Limb (tissue), 2 donors: ENCODE measurements at regions not wholly inside any gene's neighbourhood (a gene's known extent, or its start where the extent isn't known, plus 50 kb on each side); places are given as distances from the start of the nearest gene placed in this dataset.
"Not testable (repeated sequence)": the region's sequence is repeated elsewhere in the genome, so short reads cannot be mapped to it uniquely, and the experiment has no call there.

Experiments used
- DNase-seq, 2 donors: peaks; one replicate each; pipeline ENCODE4 v3.0.0-alpha.2; 2016; ENCODE audit errors: extremely low spot score in 2 of 2

- no peak for DNase-seq
Observed at GRCh38 chr14:61602003-61602732, 93.1 kb upstream of the HIF1A start.

- DNase-seq: no peak
Observed at GRCh38 chr14:61602733-61603077, 92.6 kb upstream of the HIF1A start.

GRCh38 chr14:61603736-61604135, 91.6 kb upstream of the HIF1A start:
- DNase-seq: no peak

- DNase-seq: peak; percentile 62 to 66
Observed at GRCh38 chr14:61607570-61608244, 87.6 kb upstream of the HIF1A start.

- DNase-seq: peak in 1 of 2 donors; percentile 48
Observed at GRCh38 chr14:61608245-61609165, 86.8 kb upstream of the HIF1A start.

- no peak for DNase-seq
Observed at GRCh38 chr14:61609191-61609843, 86.0 kb upstream of the HIF1A start.

- no peak for DNase-seq
Observed at GRCh38 chr14:61609884-61610283, 85.4 kb upstream of the HIF1A start.

- DNase-seq: no peak
Observed at GRCh38 chr14:61610900-61611299, 84.4 kb upstream of the HIF1A start.

- DNase-seq: no peak
Observed at GRCh38 chr14:61611880-61612630, 83.3 kb upstream of the HIF1A start.

GRCh38 chr14:61613006-61613405, 82.3 kb upstream of the HIF1A start:
- not testable (repeated sequence) for DNase-seq

GRCh38 chr14:61614693-61615092, 80.6 kb upstream of the HIF1A start:
- DNase-seq: no peak

- no peak for DNase-seq
Observed at GRCh38 chr14:61615743-61616523, 79.4 kb upstream of the HIF1A start.

GRCh38 chr14:61616524-61617185, 78.7 kb upstream of the HIF1A start:
- no peak for DNase-seq

GRCh38 chr14:61618448-61618847, 76.9 kb upstream of the HIF1A start:
- no peak for DNase-seq

- DNase-seq: no peak
Observed at GRCh38 chr14:61619494-61619893, 75.8 kb upstream of the HIF1A start.

GRCh38 chr14:61620130-61620946, 75.0 kb upstream of the HIF1A start:
- DNase-seq: peak in 1 of 2 donors; percentile 62

- DNase-seq: no peak
Observed at GRCh38 chr14:61621444-61621843, 73.9 kb upstream of the HIF1A start.

GRCh38 chr14:61622051-61622450, 73.3 kb upstream of the HIF1A start:
- DNase-seq: no peak

- no peak for DNase-seq
Observed at GRCh38 chr14:61623927-61624326, 71.4 kb upstream of the HIF1A start.
